ENCODE measurements at regions not wholly inside any gene's neighbourhood (a gene's known extent, or its start where the extent isn't known, plus 50 kb on each side); places are given as distances from the start of the nearest gene placed in this dataset.

GRCh38 chr20:17835240-17835933 lies 133.2 kb downstream of the SNX5 start:
- no peak for DNase-seq

DNA sequence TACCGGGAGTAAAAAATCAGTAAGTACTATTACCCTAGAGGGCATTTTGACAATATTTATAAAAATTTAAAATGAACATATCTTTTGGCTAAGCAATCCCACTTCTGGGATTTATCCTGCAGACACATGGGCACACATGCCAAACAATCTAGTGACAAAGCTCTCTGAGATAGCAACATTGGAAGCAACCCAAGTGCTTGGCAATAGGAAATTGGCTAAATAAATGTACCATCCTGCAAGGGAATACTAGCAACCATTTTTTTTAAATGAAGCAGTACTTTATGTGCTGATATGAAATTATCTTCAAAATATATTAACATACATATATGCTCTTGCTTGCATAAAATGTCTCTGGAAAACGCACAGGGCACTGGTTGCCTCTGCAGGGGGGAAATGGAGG lies 133.8 kb downstream of the SNX5 start:
- Histone ChIP-seq H3K27ac (ENCODE audit: low read length) (no peak overlapping the region), H3K4me3 (ENCODE audit: low read length) (no peak overlapping the region), H3K36me3 (ENCODE audit: control insufficient read depth, insufficient read depth, low read length) (no peaks in the 10 kb centered on the region), H3K4me1 (ENCODE audit: control insufficient read depth, insufficient read depth, low read length) (no peaks in the 10 kb centered on the region), H3K27me3 (ENCODE audit: control insufficient read depth, insufficient read depth, low read length) (no peaks in the 10 kb centered on the region), H3K9me3 (ENCODE audit: control insufficient read depth, insufficient read depth, low read length) (no peaks in the 10 kb centered on the region)
- no peak overlapping the region for H3K27ac Mint-ChIP-seq
- no peaks in the 10 kb centered on the region for H3K27me3 Mint-ChIP-seq (ENCODE audit: low read depth in 2 of 2)
- WGBS (ENCODE audit: insufficient coverage): no CpG with 5 or more reads among the region's 2 CpGs
- DNase-seq (no peak), ATAC-seq (no peak)
- H3K36me3 Mint-ChIP-seq: no peaks in the 10 kb centered on the region
- intact Hi-C loops (cut with micrococcal nuclease): no loop called here
- no peaks in the 10 kb centered on the region for H3K4me1 Mint-ChIP-seq
- H3K4me3 Mint-ChIP-seq: no peak overlapping the region
- TF ChIP-seq CTCF (IDR thresholded peaks at IDR 0.05): no peak
- no peaks in the 10 kb centered on the region for H3K9me3 Mint-ChIP-seq

More at GRCh38 chr20:17835240-17835933, 133.2 kb downstream of the SNX5 start:
- H3K4me3 Mint-ChIP-seq: no peak overlapping the region
- intact Hi-C loops (cut with micrococcal nuclease): no loop called here
- Histone ChIP-seq H3K9me3 (ENCODE audit: control insufficient read depth, insufficient read depth, low read length) (no peaks in the 10 kb centered on the region), H3K36me3 (ENCODE audit: control insufficient read depth, insufficient read depth, low read length) (no peaks in the 10 kb centered on the region), H3K4me3 (ENCODE audit: low read length) (no peak overlapping the region), H3K27me3 (ENCODE audit: control insufficient read depth, insufficient read depth, low read length) (no peaks in the 10 kb centered on the region), H3K4me1 (ENCODE audit: control insufficient read depth, insufficient read depth, low read length) (no peaks in the 10 kb centered on the region), H3K27ac (ENCODE audit: low read length) (no peak overlapping the region)
- no peaks in the 10 kb centered on the region for H3K9me3 Mint-ChIP-seq
- TF ChIP-seq CTCF (IDR thresholded peaks at IDR 0.05): no peak
- 87% methylated on average over 15 of the region's 15 CpGs for WGBS (ENCODE audit: insufficient coverage)
- ATAC-seq: no peak
- H3K27me3 Mint-ChIP-seq (ENCODE audit: low read depth in 2 of 2): no peaks in the 10 kb centered on the region
- H3K27ac Mint-ChIP-seq: no peak overlapping the region
- no peaks in the 10 kb centered on the region for H3K36me3 Mint-ChIP-seq
- no peaks in the 10 kb centered on the region for H3K4me1 Mint-ChIP-seq

DNA sequence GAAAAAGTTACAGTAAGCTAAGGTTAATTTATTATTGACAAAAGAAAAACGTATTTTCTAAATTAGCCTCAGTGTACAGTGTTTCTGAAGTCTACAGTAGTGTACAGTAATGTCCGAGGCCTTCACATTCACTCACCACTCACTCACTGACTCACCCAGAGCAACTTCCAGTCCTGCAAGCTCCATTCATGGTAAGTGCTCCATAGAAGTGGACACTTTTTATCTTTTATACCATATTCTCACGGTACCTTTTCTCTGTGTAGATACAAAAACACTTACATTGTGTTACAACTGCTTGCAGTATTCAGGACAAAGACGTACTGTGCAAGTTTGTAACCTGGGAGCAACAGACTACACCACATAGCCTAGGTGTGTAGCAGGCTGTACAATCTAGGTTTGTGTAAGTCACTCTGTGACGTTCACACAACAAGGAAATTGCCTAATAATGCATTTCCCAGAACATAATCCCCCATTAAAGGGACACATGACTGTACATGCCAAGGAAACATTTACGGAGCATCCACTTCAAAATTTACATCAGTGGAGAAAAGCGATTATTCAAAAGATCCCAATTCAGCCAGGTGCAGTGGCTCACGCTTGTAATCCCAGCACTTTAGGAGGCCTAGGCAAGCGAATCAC lies 133.4 kb downstream of the BANF2 start:
- intact Hi-C loops (cut with micrococcal nuclease): no loop called here
- H3K9me3 Mint-ChIP-seq: no peaks in the 10 kb centered on the region
- TF ChIP-seq CTCF (IDR thresholded peaks at IDR 0.05): no peak
- Histone ChIP-seq H3K36me3 (ENCODE audit: control insufficient read depth, insufficient read depth, low read length) (no peaks in the 10 kb centered on the region), H3K9me3 (ENCODE audit: control insufficient read depth, insufficient read depth, low read length) (no peaks in the 10 kb centered on the region), H3K4me3 (ENCODE audit: low read length) (no peak overlapping the region), H3K27ac (ENCODE audit: low read length) (no peak overlapping the region), H3K27me3 (ENCODE audit: control insufficient read depth, insufficient read depth, low read length) (no peaks in the 10 kb centered on the region), H3K4me1 (ENCODE audit: control insufficient read depth, insufficient read depth, low read length) (no peaks in the 10 kb centered on the region)
- ATAC-seq (no peak), DNase-seq (no peak)
- WGBS (ENCODE audit: insufficient coverage): 87% methylated on average over 9 of the region's 9 CpGs
- H3K27ac Mint-ChIP-seq: no peak overlapping the region
- H3K36me3 Mint-ChIP-seq: no peaks in the 10 kb centered on the region
- no peaks in the 10 kb centered on the region for H3K27me3 Mint-ChIP-seq (ENCODE audit: low read depth in 2 of 2)
- no peaks in the 10 kb centered on the region for H3K4me1 Mint-ChIP-seq
- H3K4me3 Mint-ChIP-seq: no peak overlapping the region
